ENCODE measurements at regions not wholly inside any gene's neighbourhood (a gene's known extent, or its start where the extent isn't known, plus 50 kb on each side); places are given as distances from the start of the nearest gene placed in this dataset.
A peak's percentile ranks its signal among the peaks of the same experiment; 100 is the strongest.

- H3K4me3 ChIP-seq (ENCODE audit: low read depth, low read length) = no peak overlapping the region
- no peak for DNase-seq (ENCODE audit: low read depth)
- TF ChIP-seq CTCF (IDR thresholded peaks at IDR 0.05; ENCODE audit: control insufficient read depth, extremely low read depth, insufficient read depth) = no peak
Observed at GRCh38 chr4:179399054-179399782, 1957.0 kb upstream of the AGA start.

- TF ChIP-seq CTCF (IDR thresholded peaks at IDR 0.05; ENCODE audit: control insufficient read depth, extremely low read depth, insufficient read depth) = no peak
- no peak overlapping the region for H3K4me3 ChIP-seq (ENCODE audit: low read depth, low read length)
- DNase-seq (ENCODE audit: low read depth) = no peak
Observed at GRCh38 chr4:179415037-179415846, 1973.0 kb upstream of the AGA start.

GRCh38 chr4:179415847-179416223 is 1973.6 kb upstream of the AGA start:
- peak; percentile 52 for DNase-seq (ENCODE audit: low read depth)
- no peak overlapping the region for H3K4me3 ChIP-seq (ENCODE audit: low read depth, low read length)
- TF ChIP-seq CTCF (IDR thresholded peaks at IDR 0.05; ENCODE audit: control insufficient read depth, extremely low read depth, insufficient read depth) = no peak

- TF ChIP-seq CTCF (IDR thresholded peaks at IDR 0.05; ENCODE audit: control insufficient read depth, extremely low read depth, insufficient read depth) = no peak
- DNase-seq (ENCODE audit: low read depth) = no peak
- no peak overlapping the region for H3K4me3 ChIP-seq (ENCODE audit: low read depth, low read length)
Observed at GRCh38 chr4:179417357-179417756, 1975.1 kb upstream of the AGA start.

- no peak overlapping the region for H3K4me3 ChIP-seq (ENCODE audit: low read depth, low read length)
- TF ChIP-seq CTCF (IDR thresholded peaks at IDR 0.05; ENCODE audit: control insufficient read depth, extremely low read depth, insufficient read depth) = no peak
- no peak for DNase-seq (ENCODE audit: low read depth)
Observed at GRCh38 chr4:179437962-179438361, 1995.7 kb upstream of the AGA start.

GRCh38 chr4:179441596-179441995 is 1999.4 kb upstream of the AGA start:
- no peak for TF ChIP-seq CTCF (IDR thresholded peaks at IDR 0.05; ENCODE audit: control insufficient read depth, extremely low read depth, insufficient read depth)
- H3K4me3 ChIP-seq (ENCODE audit: low read depth, low read length) = no peak overlapping the region
- DNase-seq (ENCODE audit: low read depth) = no peak

Measured in LNCaP clone FGC (cell line).